Trophoblast cell (in vitro differentiated cells and primary cell): ENCODE measurements at regions not wholly inside any gene's neighbourhood (a gene's known extent, or its start where the extent isn't known, plus 50 kb on each side); places are given as distances from the start of the nearest gene placed in this dataset.

Source experiments
- DNase-seq, 2 donors: peaks; one replicate each; pipeline ENCODE4 v3.0.0-alpha.2; 2016
- H2AFZ ChIP-seq: 2 replicates; pipeline ENCODE4 v1.6.1; 2013; ENCODE audit warnings: low read length, moderate library complexity, mild to moderate bottlenecking; ENCODE audit not compliant: insufficient read depth, poor library complexity
- H2AK5ac ChIP-seq: 2 replicates; pipeline ENCODE4 v1.6.1; 2013; ENCODE audit warnings: mild to moderate bottlenecking, low read length
- H2BK120ac ChIP-seq: 2 replicates; pipeline ENCODE4 v1.6.1; 2013; ENCODE audit warnings: low read length, mild to moderate bottlenecking, moderate library complexity; ENCODE audit not compliant: insufficient read depth, poor library complexity
- H2BK12ac ChIP-seq: 2 replicates; pipeline ENCODE4 v1.6.1; 2013; ENCODE audit warnings: mild to moderate bottlenecking, low read length, moderate library complexity
- H2BK5ac ChIP-seq: 2 replicates; pipeline ENCODE4 v1.6.1; 2013; ENCODE audit warnings: low read length, low read depth, moderate library complexity, mild to moderate bottlenecking; ENCODE audit not compliant: poor library complexity
- H3K14ac ChIP-seq: 2 replicates; pipeline ENCODE4 v1.6.1; 2013; ENCODE audit warnings: mild to moderate bottlenecking, low read length
- H3K18ac ChIP-seq: 2 replicates; pipeline ENCODE4 v1.6.1; 2013; ENCODE audit warnings: mild to moderate bottlenecking, low read length
- H3K23ac ChIP-seq: 2 replicates; pipeline ENCODE4 v1.6.1; 2013; ENCODE audit warnings: low read length
- H3K27ac ChIP-seq: 2 replicates; pipeline ENCODE4 v1.5.1; 2013; ENCODE audit warnings: low read depth, mild to moderate bottlenecking, inconsistent platforms, low read length, moderate library complexity
- H3K27me3 ChIP-seq: 2 replicates; pipeline ENCODE4 v1.6.1; 2013; ENCODE audit warnings: inconsistent platforms, mild to moderate bottlenecking, low read length, moderate library complexity; ENCODE audit not compliant: insufficient read depth
- H3K36me3 ChIP-seq, 2 experiments: 1 replicate in 1 of 2; 2 replicates in 1 of 2; pipeline ENCODE4 v1.6.1; 2013; ENCODE audit warnings: low read length in 2 of 2, mild to moderate bottlenecking in 2 of 2, moderate library complexity in 1 of 2; ENCODE audit not compliant: insufficient read depth in 2 of 2, control insufficient read depth in 1 of 2
- H3K4ac ChIP-seq: 2 replicates; pipeline ENCODE4 v1.6.1; 2013; ENCODE audit warnings: low read depth, mild to moderate bottlenecking, low read length, moderate library complexity
- H3K4me1 ChIP-seq, 2 experiments: 1 replicate in 1 of 2; 2 replicates in 1 of 2; pipeline ENCODE4 v1.6.1; 2013; ENCODE audit warnings: low read length in 2 of 2, mild to moderate bottlenecking in 2 of 2, moderate library complexity in 1 of 2; ENCODE audit not compliant: insufficient read depth in 2 of 2, control insufficient read depth in 1 of 2
- H3K4me2 ChIP-seq: 2 replicates; pipeline ENCODE4 v1.6.1; 2013; ENCODE audit warnings: inconsistent platforms, mild to moderate bottlenecking, low read length, moderate library complexity
- H3K4me3 ChIP-seq: 2 replicates; pipeline ENCODE4 v1.5.1; 2013; ENCODE audit warnings: mild to moderate bottlenecking, low read depth, low read length, inconsistent platforms
- H3K79me1 ChIP-seq: one replicate; pipeline ENCODE4 v1.6.1; 2013; ENCODE audit warnings: low read length
- H3K79me2 ChIP-seq: 2 replicates; pipeline ENCODE4 v1.6.1; 2013; ENCODE audit warnings: low read length, mild to moderate bottlenecking; ENCODE audit not compliant: control insufficient read depth, insufficient read depth, poor library complexity
- H3K9ac ChIP-seq: 2 replicates; pipeline ENCODE4 v1.6.1; 2013; ENCODE audit warnings: mild to moderate bottlenecking, low read length
- H3K9me3 ChIP-seq: 2 replicates; pipeline ENCODE4 v1.6.1; 2013; ENCODE audit warnings: low read depth, mild to moderate bottlenecking, control low read depth, inconsistent platforms, low read length; ENCODE audit not compliant: insufficient read depth
- H4K12ac ChIP-seq: 2 replicates; pipeline ENCODE4 v1.6.1; 2013; ENCODE audit warnings: low read depth, mild to moderate bottlenecking, low read length, moderate library complexity
- H4K8ac ChIP-seq: 2 replicates; pipeline ENCODE4 v1.6.1; 2013; ENCODE audit warnings: low read depth, mild to moderate bottlenecking, low read length, moderate library complexity
- H4K91ac ChIP-seq: one replicate; pipeline ENCODE4 v1.6.1; 2013; ENCODE audit warnings: low read depth, mild to moderate bottlenecking, low read length, moderate library complexity
- WGBS: extraction: QIAGEN DNeasy Blood & Tissue Kit; methylation state at CpG from one replicate; pipeline ENCODE4 v1.1.7; 2013; ENCODE audit warnings: missing lambda C conversion rate; ENCODE audit not compliant: insufficient read length, insufficient coverage; ENCODE audit errors: extremely low coverage; 5-methylcytosine and 5-hydroxymethylcytosine counted together

- H3K9me3 ChIP-seq, result peaks cover 2% of the 10 kb centered on the region
- H3K36me3 ChIP-seq, result no peaks in the 10 kb centered on the region
- H3K9ac ChIP-seq, result no peak overlapping the region
- H3K79me1 ChIP-seq, result no peaks in the 10 kb centered on the region
- H3K4me1 ChIP-seq, result no peaks in the 10 kb centered on the region
- H3K4me3 ChIP-seq, result no peak overlapping the region
- no peak overlapping the region for H3K27ac ChIP-seq
- no peak overlapping the region for H2BK5ac ChIP-seq
- H2AFZ ChIP-seq, result no peak overlapping the region
- no peak overlapping the region for H2AK5ac ChIP-seq
- H3K23ac ChIP-seq, result no peak overlapping the region
- H3K4me2 ChIP-seq, result no peak overlapping the region
- H3K27me3 ChIP-seq, result no peaks in the 10 kb centered on the region
- H4K91ac ChIP-seq, result no peak overlapping the region
- H3K79me2 ChIP-seq, result no peaks in the 10 kb centered on the region
- no peak overlapping the region for H3K4ac ChIP-seq
- H2BK12ac ChIP-seq, result no peak overlapping the region
- H3K18ac ChIP-seq, result no peak overlapping the region
- H2BK120ac ChIP-seq, result no peak overlapping the region
- WGBS, result no CpG with 5 or more reads among the region's 1 CpG
- no peak for DNase-seq
- no peak overlapping the region for H3K14ac ChIP-seq
- H4K8ac ChIP-seq, result no peak overlapping the region
- no peak overlapping the region for H4K12ac ChIP-seq
These were observed 1489.6 kb downstream of the REEP3 start for GRCh38 chr10:65010845-65011244.

GRCh38 chr10:65017523-65017922 is 1496.3 kb downstream of the REEP3 start:
- no peak overlapping the region for H2BK120ac ChIP-seq
- H4K8ac ChIP-seq, result no peak overlapping the region
- H3K14ac ChIP-seq, result no peak overlapping the region
- H3K4ac ChIP-seq, result no peak overlapping the region
- H3K23ac ChIP-seq, result no peak overlapping the region
- no peak for DNase-seq
- no peaks in the 10 kb centered on the region for H3K79me1 ChIP-seq
- H3K4me3 ChIP-seq, result no peak overlapping the region
- no peak overlapping the region for H2AFZ ChIP-seq
- H3K79me2 ChIP-seq, result no peaks in the 10 kb centered on the region
- no peak overlapping the region for H2BK5ac ChIP-seq
- no peaks in the 10 kb centered on the region for H3K9me3 ChIP-seq
- H3K4me2 ChIP-seq, result no peak overlapping the region
- H2BK12ac ChIP-seq, result no peak overlapping the region
- no peak overlapping the region for H2AK5ac ChIP-seq
- no CpG with 5 or more reads among the region's 7 CpGs for WGBS
- H3K36me3 ChIP-seq, result no peaks in the 10 kb centered on the region
- no peak overlapping the region for H4K91ac ChIP-seq
- no peak overlapping the region for H3K18ac ChIP-seq
- no peak overlapping the region for H3K9ac ChIP-seq
- H4K12ac ChIP-seq, result no peak overlapping the region
- H3K27me3 ChIP-seq, result no peaks in the 10 kb centered on the region
- H3K4me1 ChIP-seq, result no peaks in the 10 kb centered on the region
- no peak overlapping the region for H3K27ac ChIP-seq

GRCh38 chr10:65024886-65025285 is 1503.7 kb downstream of the REEP3 start:
- Histone ChIP-seq H4K8ac (no peak overlapping the region), H4K12ac (no peak overlapping the region), H3K27ac (no peak overlapping the region), H2BK12ac (no peak overlapping the region), H3K79me1 (no peaks in the 10 kb centered on the region), H3K23ac (no peak overlapping the region), H2BK120ac (no peak overlapping the region), H4K91ac (no peak overlapping the region), H3K79me2 (no peaks in the 10 kb centered on the region), H3K36me3 (no peaks in the 10 kb centered on the region), H3K4me1 (no peaks in the 10 kb centered on the region), H3K9ac (no peak overlapping the region), H3K9me3 (no peaks in the 10 kb centered on the region), H3K14ac (no peak overlapping the region), H3K4me3 (no peak overlapping the region), H2AK5ac (no peak overlapping the region), H3K4me2 (no peak overlapping the region), H3K27me3 (no peaks in the 10 kb centered on the region), H2AFZ (no peak overlapping the region), H3K18ac (no peak overlapping the region), H3K4ac (no peak overlapping the region), H2BK5ac (no peak overlapping the region)
- DNase-seq, result no peak

GRCh38 chr10:65030263-65030662 is 1509.1 kb downstream of the REEP3 start:
- no peak overlapping the region for H2AFZ ChIP-seq
- no peaks in the 10 kb centered on the region for H3K4me1 ChIP-seq
- peaks cover 10% of the 10 kb centered on the region for H3K9me3 ChIP-seq
- no peaks in the 10 kb centered on the region for H3K79me1 ChIP-seq
- H3K14ac ChIP-seq, result no peak overlapping the region
- no peak overlapping the region for H3K4me3 ChIP-seq
- H3K36me3 ChIP-seq, result no peaks in the 10 kb centered on the region
- no peak overlapping the region for H4K91ac ChIP-seq
- DNase-seq, result no peak
- no peak overlapping the region for H4K8ac ChIP-seq
- H4K12ac ChIP-seq, result no peak overlapping the region
- H3K9ac ChIP-seq, result no peak overlapping the region
- H3K4me2 ChIP-seq, result no peak overlapping the region
- no peak overlapping the region for H2AK5ac ChIP-seq
- no peak overlapping the region for H2BK120ac ChIP-seq
- no peak overlapping the region for H3K23ac ChIP-seq
- H3K27ac ChIP-seq, result no peak overlapping the region
- H3K79me2 ChIP-seq, result no peaks in the 10 kb centered on the region
- no peak overlapping the region for H3K4ac ChIP-seq
- H3K18ac ChIP-seq, result no peak overlapping the region
- no peak overlapping the region for H2BK12ac ChIP-seq
- no peak overlapping the region for H2BK5ac ChIP-seq
- no peaks in the 10 kb centered on the region for H3K27me3 ChIP-seq
